T-helper 17 cell (primary cell): ENCODE measurements at regions not wholly inside any gene's neighbourhood (a gene's known extent, or its start where the extent isn't known, plus 50 kb on each side); places are given as distances from the start of the nearest gene placed in this dataset.
"Not testable (repeated sequence)": the region's sequence is repeated elsewhere in the genome, so short reads cannot be mapped to it uniquely, and the experiment has no call there.

Experiments
- ATAC-seq: fragments of 150-1000 bp; cut with Tn5 transposase; 2 replicates; pipeline ENCODE4 v1.10.0; 2021; ENCODE audit warnings: mild to moderate bottlenecking, moderate library complexity
- DNase-seq, 3 donors: peaks; one replicate each; pipeline versions ENCODE4 v3.0.0 to v3.0.0-alpha.2; 2020 to 2021
- H3K9me3 ChIP-seq: one replicate; pipeline ENCODE4 v1.7.0; 2013; ENCODE audit warnings: low read length, mild to moderate bottlenecking; ENCODE audit not compliant: control insufficient read depth, poor library complexity, severe bottlenecking
- H3K27ac Mint-ChIP-seq: one replicate; pipeline ENCODE4 v1.8.0; 2022; ENCODE audit warnings: mild to moderate bottlenecking, moderate library complexity, mixed read lengths
- H3K27me3 Mint-ChIP-seq: one replicate; pipeline ENCODE4 v1.8.0; 2022; ENCODE audit warnings: mixed read lengths
- H3K36me3 Mint-ChIP-seq: one replicate; pipeline ENCODE4 v1.8.0; 2022; ENCODE audit warnings: low read depth, mixed read lengths
- H3K4me1 Mint-ChIP-seq: one replicate; pipeline ENCODE4 v1.8.0; 2022; ENCODE audit warnings: mild to moderate bottlenecking, mixed read lengths
- H3K4me3 Mint-ChIP-seq: one replicate; pipeline ENCODE4 v1.8.0; 2022; ENCODE audit warnings: mild to moderate bottlenecking, moderate library complexity, mixed read lengths

DNA sequence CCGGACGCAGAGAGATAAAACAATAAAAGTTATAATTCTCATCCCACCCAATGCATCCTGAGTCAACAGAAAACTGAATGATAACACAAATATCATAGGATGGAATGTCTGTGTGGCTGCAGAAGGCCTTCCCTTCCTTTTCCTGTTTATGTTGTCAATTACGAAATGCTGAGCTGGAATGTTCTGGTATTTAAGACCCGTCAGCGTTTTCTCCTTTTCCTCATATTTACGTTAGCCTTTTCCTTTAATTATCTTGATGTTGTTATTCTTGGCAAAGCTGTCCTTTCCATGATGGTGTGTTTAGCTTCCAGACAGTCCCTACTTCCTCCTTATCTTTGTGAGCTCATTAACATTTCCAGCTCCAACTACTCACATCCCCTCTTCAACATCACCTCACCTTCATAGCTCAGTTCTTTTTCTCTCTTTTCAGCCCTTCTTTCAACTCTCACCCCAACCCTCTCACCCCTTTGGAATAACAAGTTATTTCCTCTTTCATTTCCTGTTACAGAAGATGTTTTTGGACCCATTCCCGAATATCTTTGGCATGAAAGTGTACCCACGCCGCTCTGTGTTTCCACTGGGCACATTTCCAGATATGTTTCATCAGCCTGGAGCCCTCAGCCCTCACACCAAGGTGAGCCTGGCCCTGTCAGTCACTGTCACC is 221.6 kb downstream of the NR2F1-AS1 start:
- H3K27ac Mint-ChIP-seq = no peak overlapping the region
- H3K4me1 Mint-ChIP-seq = no peaks in the 10 kb centered on the region

DNA sequence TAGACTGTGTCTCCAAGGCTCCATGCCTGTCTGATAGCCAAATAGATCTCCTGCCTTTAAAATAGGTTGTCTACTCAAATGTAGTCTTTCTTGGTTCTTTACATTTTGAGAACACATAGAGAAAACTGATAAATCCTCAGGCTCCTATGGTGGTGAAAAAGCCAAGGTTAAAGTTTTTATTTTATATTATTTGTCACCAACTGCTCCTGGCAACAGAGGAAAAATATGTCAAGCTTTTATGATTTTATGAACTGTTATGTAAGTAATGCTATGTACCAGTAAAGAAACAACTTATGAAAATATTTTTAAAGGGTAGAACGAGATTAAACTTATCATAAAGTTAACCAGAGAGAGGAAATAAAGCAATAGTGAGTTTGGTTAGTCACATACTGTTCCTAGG is 222.8 kb downstream of the NR2F1-AS1 start:
- no peak for DNase-seq
- H3K4me1 Mint-ChIP-seq = no peaks in the 10 kb centered on the region
- H3K27ac Mint-ChIP-seq = no peak overlapping the region
- H3K36me3 Mint-ChIP-seq = no peaks in the 10 kb centered on the region
- H3K9me3 ChIP-seq = no peaks in the 10 kb centered on the region
- peaks cover 5% of the 10 kb centered on the region for H3K27me3 Mint-ChIP-seq
- no peak overlapping the region for H3K4me3 Mint-ChIP-seq
- no peak for ATAC-seq

More for the DNA sequence above, 221.6 kb downstream of the NR2F1-AS1 start:
- ATAC-seq = no peak
- no peaks in the 10 kb centered on the region for H3K36me3 Mint-ChIP-seq
- peaks cover 5% of the 10 kb centered on the region for H3K27me3 Mint-ChIP-seq
- no peaks in the 10 kb centered on the region for H3K9me3 ChIP-seq
- DNase-seq = no peak
- H3K4me3 Mint-ChIP-seq = no peak overlapping the region

DNA sequence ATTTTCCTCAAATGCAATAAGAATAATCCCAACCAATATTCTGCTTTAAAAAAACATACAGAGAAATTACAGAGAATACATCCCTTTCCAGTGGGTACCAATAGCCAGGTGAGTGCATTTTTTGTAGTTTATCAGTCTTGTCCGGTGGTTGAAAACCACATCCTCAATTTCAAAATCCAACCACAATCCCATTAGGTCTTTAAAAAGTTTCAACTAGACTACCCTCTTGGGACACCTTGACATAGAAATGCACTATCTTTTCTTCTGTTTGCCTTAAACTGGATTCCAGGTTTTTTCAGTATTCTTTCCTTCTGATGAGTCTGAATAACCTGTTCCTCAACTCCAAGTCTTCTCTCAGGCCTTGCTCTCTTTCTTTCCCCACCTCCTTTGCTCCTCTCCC is 223.3 kb downstream of the NR2F1-AS1 start:
- Mint-ChIP-seq H3K27ac (no peak overlapping the region), H3K4me1 (no peaks in the 10 kb centered on the region), H3K27me3 (peaks cover 5% of the 10 kb centered on the region), H3K36me3 (no peaks in the 10 kb centered on the region), H3K4me3 (no peak overlapping the region)
- ATAC-seq = no peak
- DNase-seq = no peak
- H3K9me3 ChIP-seq = no peaks in the 10 kb centered on the region

DNA sequence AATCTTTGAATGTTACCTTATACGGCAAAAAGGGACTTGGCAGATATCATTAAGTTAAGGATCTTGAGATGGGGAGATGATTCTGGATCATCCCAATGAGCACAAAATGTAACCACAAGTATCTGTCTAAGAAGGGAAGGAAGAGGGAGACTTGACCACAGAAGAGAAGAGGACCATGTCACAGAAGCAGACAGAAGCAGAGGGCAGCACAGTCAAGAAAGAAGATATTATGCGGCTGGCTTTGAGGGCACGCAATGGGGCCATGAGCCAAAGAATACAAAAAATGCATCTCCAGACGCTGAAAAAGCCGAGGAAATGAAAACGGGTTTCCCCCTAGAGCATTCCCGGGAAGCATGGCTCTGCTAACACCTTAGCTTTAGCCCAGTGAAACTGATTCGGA is 225.3 kb downstream of the NR2F1-AS1 start:
- Mint-ChIP-seq H3K4me1 (no peaks in the 10 kb centered on the region), H3K4me3 (no peak overlapping the region), H3K27me3 (peaks cover 5% of the 10 kb centered on the region), H3K27ac (no peak overlapping the region), H3K36me3 (no peaks in the 10 kb centered on the region)
- H3K9me3 ChIP-seq = no peaks in the 10 kb centered on the region
- no peak for DNase-seq
- no peak for ATAC-seq

DNA sequence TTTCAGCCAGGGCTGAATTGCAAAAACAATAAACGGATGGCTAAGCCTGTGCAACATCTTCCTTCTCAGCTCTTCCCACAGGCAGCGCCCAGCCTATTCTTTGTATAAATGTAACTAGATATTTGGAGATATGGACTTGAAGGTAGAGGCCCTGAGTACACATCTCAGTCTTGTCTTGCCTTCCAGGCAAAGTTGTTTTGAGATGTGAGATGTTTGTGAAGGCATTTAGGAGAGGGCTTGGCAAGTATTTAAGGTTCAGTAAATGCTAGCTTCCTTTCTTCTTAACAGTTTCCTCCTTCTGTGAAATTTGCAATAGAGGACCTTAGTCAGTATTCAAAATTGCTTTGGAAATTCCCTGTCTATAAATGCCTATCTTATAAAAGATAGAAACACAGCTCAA is 228.8 kb downstream of the NR2F1-AS1 start:
- ATAC-seq = no peak
- Mint-ChIP-seq H3K27me3 (peaks cover 6% of the 10 kb centered on the region), H3K4me1 (no peaks in the 10 kb centered on the region), H3K4me3 (no peak overlapping the region), H3K27ac (no peak overlapping the region), H3K36me3 (no peaks in the 10 kb centered on the region)
- no peak for DNase-seq
- no peaks in the 10 kb centered on the region for H3K9me3 ChIP-seq

DNA sequence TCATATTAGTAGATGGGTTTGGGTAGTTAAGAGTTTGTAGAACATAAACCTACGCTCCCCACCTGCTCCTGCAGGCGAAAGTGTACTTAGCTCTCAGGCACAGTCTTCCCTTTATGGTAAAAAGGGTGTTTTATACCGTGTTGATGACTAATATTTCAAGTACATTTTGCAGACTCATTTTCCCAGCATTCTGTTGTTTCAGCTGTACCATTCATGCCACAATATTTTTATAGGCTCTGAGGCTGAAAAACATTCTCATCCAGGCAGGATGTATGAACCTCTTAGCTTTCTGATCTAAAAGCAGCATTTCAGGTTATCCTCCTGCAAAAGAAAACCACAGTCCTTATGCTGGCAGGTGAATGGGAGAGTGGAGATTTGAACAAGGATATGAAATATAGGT is 231.4 kb downstream of the NR2F1-AS1 start:
- no peaks in the 10 kb centered on the region for H3K36me3 Mint-ChIP-seq
- no peak for DNase-seq
- peaks cover 6% of the 10 kb centered on the region for H3K27me3 Mint-ChIP-seq
- H3K9me3 ChIP-seq = no peaks in the 10 kb centered on the region
- no peak for ATAC-seq
- H3K4me1 Mint-ChIP-seq = no peaks in the 10 kb centered on the region
- no peak overlapping the region for H3K27ac Mint-ChIP-seq
- H3K4me3 Mint-ChIP-seq = no peak overlapping the region

DNA sequence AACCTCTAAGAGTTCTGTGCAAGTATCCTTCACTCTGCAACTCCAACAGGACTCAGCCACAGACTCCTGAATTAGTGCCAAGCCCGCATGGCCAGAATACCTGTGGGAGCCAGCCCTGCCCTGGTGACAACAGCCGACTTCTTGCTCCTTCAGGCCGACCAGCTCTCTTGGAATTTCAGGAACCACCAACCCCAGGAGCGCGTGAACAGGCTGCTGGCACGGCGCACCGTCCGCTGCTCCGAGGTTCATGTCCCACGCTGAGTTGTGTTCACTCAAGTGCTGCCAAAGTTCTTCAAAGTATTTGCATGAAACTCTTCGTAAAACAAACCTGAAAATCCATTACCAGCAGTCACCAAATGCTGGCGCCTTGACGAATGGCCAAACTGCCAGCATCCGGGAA is 232.8 kb downstream of the NR2F1-AS1 start:
- no peaks in the 10 kb centered on the region for H3K9me3 ChIP-seq
- ATAC-seq (no peak), DNase-seq (no peak)
- peaks cover 6% of the 10 kb centered on the region for H3K27me3 Mint-ChIP-seq
- H3K27ac Mint-ChIP-seq = no peak overlapping the region
- H3K4me3 Mint-ChIP-seq = no peak overlapping the region
- H3K4me1 Mint-ChIP-seq = no peaks in the 10 kb centered on the region
- H3K36me3 Mint-ChIP-seq = no peaks in the 10 kb centered on the region

DNA sequence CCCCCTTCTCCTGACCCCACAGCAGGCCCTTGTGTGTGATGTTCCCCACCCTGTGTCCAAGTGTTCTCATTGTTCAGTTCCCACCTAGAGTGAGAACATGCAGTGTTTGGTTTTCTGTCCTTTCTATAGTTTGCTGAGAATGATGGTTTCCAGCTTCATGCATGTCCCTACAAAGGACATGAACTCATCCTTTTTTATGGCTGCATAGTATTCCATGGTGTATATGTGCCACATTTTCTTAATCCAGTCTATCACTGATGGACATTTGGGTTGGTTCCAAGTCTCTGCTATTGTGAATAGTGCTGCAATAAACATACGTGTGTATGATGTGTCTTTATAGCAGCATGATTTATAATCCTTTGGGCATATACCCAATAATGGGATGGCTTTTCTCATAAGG is 234.2 kb downstream of the NR2F1-AS1 start:
- not testable (repeated sequence) for H3K9me3 ChIP-seq, H3K36me3 Mint-ChIP-seq, H3K27me3 Mint-ChIP-seq, DNase-seq, ATAC-seq, H3K27ac Mint-ChIP-seq, H3K4me1 Mint-ChIP-seq, H3K4me3 Mint-ChIP-seq

DNA sequence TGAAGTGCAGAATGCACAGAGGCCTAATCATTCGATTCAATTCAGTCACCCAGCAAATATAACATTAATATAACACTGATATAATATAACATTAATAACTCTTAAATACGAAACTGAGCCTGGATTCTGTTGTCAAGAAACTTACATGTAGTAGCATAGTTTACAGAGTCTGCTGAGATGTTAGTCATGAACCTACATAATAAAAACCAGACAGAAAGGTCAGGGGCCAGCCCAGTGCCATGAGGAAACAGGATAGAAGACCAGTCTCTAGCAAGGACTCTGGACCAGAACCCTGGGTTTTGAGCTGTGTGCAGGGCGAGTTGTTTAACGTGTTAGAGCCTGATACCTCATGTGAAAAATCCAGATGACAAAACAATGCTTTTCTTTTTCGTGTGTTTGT is 234.7 kb downstream of the NR2F1-AS1 start:
- H3K27me3 Mint-ChIP-seq = peaks cover 6% of the 10 kb centered on the region
- ATAC-seq (no peak), DNase-seq (no peak)
- H3K27ac Mint-ChIP-seq = no peak overlapping the region
- H3K4me1 Mint-ChIP-seq = no peaks in the 10 kb centered on the region
- H3K36me3 Mint-ChIP-seq = no peaks in the 10 kb centered on the region
- H3K4me3 Mint-ChIP-seq = no peak overlapping the region
- no peaks in the 10 kb centered on the region for H3K9me3 ChIP-seq

DNA sequence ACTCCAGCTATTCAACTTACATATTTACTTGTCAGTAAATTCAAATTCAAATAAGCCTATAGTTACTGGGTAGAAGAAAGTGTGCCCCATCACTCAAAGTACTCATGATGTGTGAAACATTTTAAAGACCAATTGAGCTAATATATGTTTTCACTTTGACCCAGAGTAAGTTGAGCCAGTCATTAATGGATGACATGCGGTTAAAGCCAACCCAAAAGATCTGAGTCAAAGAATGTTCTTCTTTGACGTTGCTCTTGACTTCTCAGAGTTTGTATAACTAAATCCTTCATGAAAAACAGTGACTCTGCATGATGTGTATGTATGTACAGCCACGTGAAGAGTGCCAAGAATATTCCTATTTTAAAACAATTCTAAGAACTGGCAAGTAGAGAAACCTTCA is 237.4 kb downstream of the NR2F1-AS1 start:
- Mint-ChIP-seq H3K27ac (no peak overlapping the region), H3K36me3 (no peaks in the 10 kb centered on the region), H3K4me1 (no peaks in the 10 kb centered on the region), H3K4me3 (no peak overlapping the region), H3K27me3 (peaks cover 6% of the 10 kb centered on the region)
- ATAC-seq (no peak), DNase-seq (no peak)
- H3K9me3 ChIP-seq = no peaks in the 10 kb centered on the region

DNA sequence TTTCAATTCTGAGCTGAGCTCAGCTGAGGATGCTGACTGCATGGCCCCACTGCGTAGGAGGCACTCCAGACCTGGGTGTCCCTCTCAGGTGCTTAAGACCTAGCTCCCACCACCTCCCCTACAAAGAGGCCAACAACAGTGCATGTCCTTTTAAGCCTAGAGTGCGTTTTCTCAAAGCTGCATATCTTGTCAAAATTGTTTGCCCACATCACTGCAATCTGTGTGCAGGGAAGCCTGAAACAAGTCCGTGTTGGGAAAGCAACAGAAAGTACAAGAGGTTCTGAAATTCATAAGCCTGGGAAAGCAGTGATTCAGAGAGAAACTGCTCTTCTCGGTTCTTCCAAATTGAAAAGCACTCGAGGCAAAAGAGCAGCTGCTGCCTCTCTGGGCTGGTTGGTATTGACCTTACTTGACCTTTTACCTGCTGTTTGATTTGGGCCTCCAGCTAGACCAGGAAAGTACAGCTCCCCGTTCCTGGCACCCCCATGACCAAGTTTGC is 238.4 kb downstream of the NR2F1-AS1 start:
- Mint-ChIP-seq H3K27ac (no peak overlapping the region), H3K4me3 (no peak overlapping the region), H3K4me1 (no peaks in the 10 kb centered on the region), H3K27me3 (no peaks in the 10 kb centered on the region), H3K36me3 (no peaks in the 10 kb centered on the region)
- DNase-seq = no peak
- no peaks in the 10 kb centered on the region for H3K9me3 ChIP-seq
- no peak for ATAC-seq

DNA sequence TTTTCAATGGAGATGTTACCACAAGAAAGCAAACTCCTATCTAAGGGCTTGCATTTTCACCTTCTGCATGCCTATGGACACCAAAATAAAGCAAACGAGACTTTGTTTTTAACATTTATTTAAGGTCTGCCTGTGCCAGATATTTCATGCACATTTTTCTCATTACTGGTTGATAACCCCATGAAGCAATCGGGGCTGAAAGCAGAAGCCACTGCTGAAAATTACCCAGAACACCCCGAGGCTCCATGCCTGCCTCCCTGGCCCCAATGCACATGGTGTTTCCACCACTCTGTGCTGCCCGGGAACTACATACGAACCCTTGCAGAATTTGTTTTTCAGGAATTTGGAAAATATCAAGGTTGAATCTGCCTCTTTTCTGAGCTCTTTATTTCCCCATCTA is 240.1 kb downstream of the NR2F1-AS1 start:
- DNase-seq = no peak
- no peak for ATAC-seq
- H3K9me3 ChIP-seq = no peaks in the 10 kb centered on the region
- H3K36me3 Mint-ChIP-seq = no peaks in the 10 kb centered on the region
- H3K4me1 Mint-ChIP-seq = no peaks in the 10 kb centered on the region
- H3K27me3 Mint-ChIP-seq = no peaks in the 10 kb centered on the region
- H3K4me3 Mint-ChIP-seq = no peak overlapping the region
- H3K27ac Mint-ChIP-seq = no peak overlapping the region

DNA sequence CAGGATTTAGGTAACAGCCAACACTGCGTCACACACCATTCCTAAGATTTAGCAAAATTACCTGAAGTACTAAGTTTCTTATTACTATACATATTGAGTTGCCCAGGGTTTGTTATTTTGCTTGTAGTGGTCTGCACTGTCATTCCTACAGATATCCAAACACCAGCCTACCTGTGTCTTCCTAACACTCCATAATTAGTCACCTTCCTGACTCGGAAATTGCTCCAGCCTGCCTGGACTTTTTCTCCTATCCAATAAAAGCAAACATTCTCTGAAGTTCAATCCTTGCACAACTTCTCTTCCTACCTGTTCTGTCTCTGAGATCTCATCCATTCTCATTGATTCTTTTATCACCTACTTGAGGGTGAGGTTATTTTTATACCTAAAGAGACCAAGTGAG is 243.9 kb downstream of the NR2F1-AS1 start:
- no peaks in the 10 kb centered on the region for H3K9me3 ChIP-seq
- Mint-ChIP-seq H3K27ac (no peak overlapping the region), H3K4me1 (no peaks in the 10 kb centered on the region), H3K36me3 (no peaks in the 10 kb centered on the region), H3K4me3 (no peak overlapping the region), H3K27me3 (no peaks in the 10 kb centered on the region)
- DNase-seq = no peak
- no peak for ATAC-seq

DNA sequence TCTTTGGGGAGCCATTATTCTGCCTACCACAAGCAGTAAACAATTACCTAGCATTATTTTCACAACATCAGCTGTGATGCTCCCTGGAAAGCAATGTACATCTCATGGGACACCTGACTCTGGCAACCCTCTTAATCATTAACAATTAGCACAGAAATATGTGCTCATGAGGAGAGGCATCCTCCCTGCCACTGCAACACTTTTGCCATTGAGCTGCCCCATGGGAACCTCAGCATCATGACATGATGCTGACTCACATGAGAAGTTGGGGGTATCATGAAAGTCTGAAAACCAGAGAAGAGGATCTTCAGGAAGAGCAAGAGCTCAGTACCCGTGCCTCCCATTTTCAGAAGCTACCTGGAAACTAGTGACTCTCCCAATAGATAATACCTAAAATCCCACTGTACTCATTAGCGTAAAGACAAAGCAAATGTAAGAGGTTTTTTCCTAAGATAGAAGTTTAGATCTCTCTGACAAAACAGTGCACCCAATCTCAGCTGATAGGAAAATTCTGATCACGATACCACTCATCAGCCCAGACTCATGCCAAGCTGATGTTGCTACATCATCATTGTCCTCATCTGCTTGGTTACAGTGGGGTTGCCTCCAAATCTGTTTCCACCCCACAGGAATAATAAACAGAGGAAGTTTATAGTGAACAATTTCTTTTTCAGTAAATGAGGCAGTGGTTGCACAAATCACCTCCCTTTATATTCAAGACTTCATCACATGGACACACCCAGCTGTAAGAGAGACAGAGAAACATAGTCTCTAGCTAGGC is 244.5 kb downstream of the NR2F1-AS1 start:
- Mint-ChIP-seq H3K36me3 (no peaks in the 10 kb centered on the region), H3K27ac (no peak overlapping the region), H3K4me1 (no peaks in the 10 kb centered on the region), H3K4me3 (no peak overlapping the region), H3K27me3 (no peaks in the 10 kb centered on the region)
- DNase-seq = no peak
- no peaks in the 10 kb centered on the region for H3K9me3 ChIP-seq
- no peak for ATAC-seq
